OCI-LY7 (cell line): ENCODE measurements at regions not wholly inside any gene's neighbourhood (a gene's known extent, or its start where the extent isn't known, plus 50 kb on each side); places are given as distances from the start of the nearest gene placed in this dataset.
"Not testable (repeated sequence)": the region's sequence is repeated elsewhere in the genome, so short reads cannot be mapped to it uniquely, and the experiment has no call there.

Experiments
- BruUV-seq: library from RNA; stranded (reverse); fragments of 400-500 nt; replicated peaks from 2 replicates; lab custom pipeline; 2021; lab: Mats Ljungman, UMichigan
- CTCF ChIA-PET: fragments of 300-600 bp; sonication (Branson Sonifier 250); formaldehyde crosslinking; loops from one replicate; lab custom pipeline; 2022; ENCODE audit warnings: antibody characterized with exemption; ENCODE audit not compliant: unreplicated experiment; lab: Charles Lee
- POLR2A ChIA-PET: fragments of 300-600 bp; sonication (Branson Sonifier 250); formaldehyde crosslinking; loops from one replicate; lab custom pipeline; 2022; ENCODE audit warnings: antibody characterized with exemption; lab: Charles Lee
- DNase-seq: peaks from one replicate; pipeline ENCODE4 v3.0.0-alpha.2; 2015; ENCODE audit warnings: low spot score
- H2AFZ ChIP-seq: fragments of 200-600 bp; sonication (generic), shearing (Covaris generic); 2 replicates; pipeline ENCODE4 v1.6.1; 2014; ENCODE audit warnings: mild to moderate bottlenecking, antibody characterized with exemption, low read length, moderate library complexity
- H3K27ac ChIP-seq: fragments of 200-600 bp; sonication (generic); 2 replicates; pipeline ENCODE4 v1.5.1; 2014; ENCODE audit warnings: mixed run types, low read depth, mild to moderate bottlenecking, moderate library complexity, low read length, inconsistent platforms; ENCODE audit not compliant: poor library complexity, severe bottlenecking
- H3K36me3 ChIP-seq: fragments of 200-600 bp; sonication (generic); 2 replicates; pipeline ENCODE4 v1.6.1; 2014; ENCODE audit warnings: mild to moderate bottlenecking, antibody characterized with exemption, low read length, moderate library complexity, mixed read lengths; ENCODE audit not compliant: insufficient read depth
- H3K4me1 ChIP-seq: fragments of 200-600 bp; sonication (generic); 2 replicates; pipeline ENCODE4 v1.5.1; 2014; ENCODE audit warnings: mild to moderate bottlenecking, low read length; ENCODE audit not compliant: insufficient read depth, poor library complexity, severe bottlenecking
- H3K4me2 ChIP-seq: fragments of 200-600 bp; sonication (generic); 2 replicates; pipeline ENCODE4 v1.6.1; 2014; ENCODE audit warnings: mild to moderate bottlenecking, low read length
- H3K4me3 ChIP-seq: fragments of 200-600 bp; sonication (generic); 2 replicates; pipeline ENCODE4 v1.5.1; 2014; ENCODE audit warnings: mild to moderate bottlenecking, low read depth, low read length; ENCODE audit not compliant: poor library complexity, severe bottlenecking
- H3K79me2 ChIP-seq: fragments of 200-600 bp; sonication (generic); 2 replicates; pipeline ENCODE4 v1.6.1; 2016; ENCODE audit warnings: low read depth, mild to moderate bottlenecking, low read length, moderate library complexity, mixed read lengths; ENCODE audit not compliant: insufficient read depth
- H3K9me2 ChIP-seq: fragments of 200-600 bp; sonication (generic); 2 replicates; pipeline ENCODE4 v1.6.1; 2016; ENCODE audit warnings: mild to moderate bottlenecking, low read length, mixed read lengths; ENCODE audit not compliant: insufficient read depth
- H3K9me3 ChIP-seq: fragments of 200-600 bp; sonication (generic); 2 replicates; pipeline ENCODE4 v1.6.1; 2014; ENCODE audit warnings: mild to moderate bottlenecking, mixed run types, low read length, mixed read lengths
- H4K20me1 ChIP-seq: fragments of 200-600 bp; sonication (generic); 2 replicates; pipeline ENCODE4 v1.6.1; 2014; ENCODE audit warnings: mild to moderate bottlenecking, antibody characterized with exemption, low read length, moderate library complexity, mixed read lengths; ENCODE audit not compliant: insufficient read depth
- EZH2phosphoT487 ChIP-seq: fragments of 200-600 bp; sonication (generic); IDR thresholded peaks from 2 replicates; pipeline ENCODE4 v1.6.1; 2018; ENCODE audit warnings: low read depth, borderline replicate concordance, mild to moderate bottlenecking, mixed run types, antibody characterized with exemption, low read length, moderate library complexity, mixed read lengths
- intact Hi-C: fragments of 100-400 bp; cut with micrococcal nuclease; formaldehyde crosslinking; loops from one replicate; pipeline ENCODE4 v1.10.0; 2022; ENCODE audit not compliant: unreplicated experiment
- TF ChIP-seq, protein P1 (sequence below): fragments of 200-600 bp; sonication (generic); conservative IDR thresholded peaks from 2 replicates; pipeline ENCODE4 v1.5.1; 2014; ENCODE audit warnings: mild to moderate bottlenecking, antibody characterized with exemption, low read length, moderate library complexity, mixed read lengths

- Histone ChIP-seq H3K4me3 (no peak overlapping the region), H3K4me1 (no peaks in the 10 kb centered on the region), H4K20me1 (no peaks in the 10 kb centered on the region), H3K27ac (no peak overlapping the region), H3K79me2 (no peaks in the 10 kb centered on the region), H3K4me2 (no peak overlapping the region), H3K9me2 (no peaks in the 10 kb centered on the region), H3K36me3 (no peaks in the 10 kb centered on the region), H2AFZ (no peak overlapping the region), H3K9me3 (no peaks in the 10 kb centered on the region)
- intact Hi-C loops = no loop called here
- BruUV-seq = no TSS peak
- POLR2A ChIA-PET = no interaction called here
- no peak for DNase-seq
- CTCF ChIA-PET = no interaction called here
- TF ChIP-seq EZH2phosphoT487 = no peak
- TF ChIP-seq, protein P1, sequence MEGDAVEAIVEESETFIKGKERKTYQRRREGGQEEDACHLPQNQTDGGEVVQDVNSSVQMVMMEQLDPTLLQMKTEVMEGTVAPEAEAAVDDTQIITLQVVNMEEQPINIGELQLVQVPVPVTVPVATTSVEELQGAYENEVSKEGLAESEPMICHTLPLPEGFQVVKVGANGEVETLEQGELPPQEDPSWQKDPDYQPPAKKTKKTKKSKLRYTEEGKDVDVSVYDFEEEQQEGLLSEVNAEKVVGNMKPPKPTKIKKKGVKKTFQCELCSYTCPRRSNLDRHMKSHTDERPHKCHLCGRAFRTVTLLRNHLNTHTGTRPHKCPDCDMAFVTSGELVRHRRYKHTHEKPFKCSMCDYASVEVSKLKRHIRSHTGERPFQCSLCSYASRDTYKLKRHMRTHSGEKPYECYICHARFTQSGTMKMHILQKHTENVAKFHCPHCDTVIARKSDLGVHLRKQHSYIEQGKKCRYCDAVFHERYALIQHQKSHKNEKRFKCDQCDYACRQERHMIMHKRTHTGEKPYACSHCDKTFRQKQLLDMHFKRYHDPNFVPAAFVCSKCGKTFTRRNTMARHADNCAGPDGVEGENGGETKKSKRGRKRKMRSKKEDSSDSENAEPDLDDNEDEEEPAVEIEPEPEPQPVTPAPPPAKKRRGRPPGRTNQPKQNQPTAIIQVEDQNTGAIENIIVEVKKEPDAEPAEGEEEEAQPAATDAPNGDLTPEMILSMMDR = no peak
Measured at GRCh38 chr1:229007701-229008100, 263.2 kb upstream of the RAB4A start.

- H3K36me3 ChIP-seq, H3K4me1 ChIP-seq, intact Hi-C loops, BruUV-seq, H3K4me2 ChIP-seq, H3K9me3 ChIP-seq, H3K79me2 ChIP-seq, H3K9me2 ChIP-seq, DNase-seq, H3K27ac ChIP-seq, CTCF ChIA-PET, H3K4me3 ChIP-seq, H2AFZ ChIP-seq, H4K20me1 ChIP-seq: not testable (repeated sequence)
- POLR2A ChIA-PET = interaction anchor here (0.7 kb wide), 1 partner anchor 17 kb away, joined by 3 read pairs; no protein-coding TSS in a partner anchor
Measured at GRCh38 chr1:229008347-229008746, 262.6 kb upstream of the RAB4A start.

DNA sequence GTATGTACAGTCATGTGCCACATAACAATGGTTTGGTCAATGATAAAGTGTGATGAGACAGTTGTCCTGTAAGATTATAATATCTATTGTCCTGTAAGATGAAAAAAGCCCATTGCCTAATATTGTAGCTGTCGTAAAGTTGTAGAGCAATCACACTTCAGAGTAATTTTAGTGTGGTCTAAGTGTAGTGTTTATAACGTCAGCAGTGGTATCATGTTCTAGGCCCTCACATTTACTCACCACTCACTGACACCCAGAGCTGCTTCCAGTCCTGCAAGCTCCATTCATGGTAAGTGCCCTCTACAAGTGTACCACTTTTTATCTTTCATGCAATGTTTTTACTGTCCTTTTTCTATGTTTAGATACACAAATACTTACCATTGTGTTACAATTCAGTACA, 259.9 kb upstream of the RAB4A start:
- Histone ChIP-seq H3K9me2 (no peaks in the 10 kb centered on the region), H3K4me2 (no peak overlapping the region), H4K20me1 (no peaks in the 10 kb centered on the region), H3K36me3 (no peaks in the 10 kb centered on the region), H3K4me3 (no peak overlapping the region), H3K9me3 (no peaks in the 10 kb centered on the region), H3K4me1 (no peaks in the 10 kb centered on the region), H3K27ac (no peak overlapping the region), H3K79me2 (no peaks in the 10 kb centered on the region), H2AFZ (no peak overlapping the region)
- ChIA-PET POLR2A (no interaction called here), CTCF (no interaction called here)
- no peak for TF ChIP-seq EZH2phosphoT487
- TF ChIP-seq, protein P1 = no peak
- DNase-seq = no peak
- BruUV-seq = no TSS peak
- intact Hi-C loops = no loop called here
